SK-N-DZ (cell line): ENCODE measurements at regions not wholly inside any gene's neighbourhood (a gene's known extent, or its start where the extent isn't known, plus 50 kb on each side); places are given as distances from the start of the nearest gene placed in this dataset.
A peak's percentile ranks its signal among the peaks of the same experiment; 100 is the strongest.

Source experiments
- DNase-seq: peaks from one replicate; pipeline ENCODE4 v3.0.0-alpha.2; 2015; ENCODE audit warnings: low spot score

GRCh38 chr5:118687661-118688621, 300.4 kb downstream of the DTWD2 start:
- no peak for DNase-seq

- no peak for DNase-seq
These were observed 301.2 kb downstream of the DTWD2 start for GRCh38 chr5:118687100-118687499.

- DNase-seq: no peak
These were observed 306.7 kb downstream of the DTWD2 start for GRCh38 chr5:118681655-118682054.

GRCh38 chr5:118679264-118679940, 308.9 kb downstream of the DTWD2 start:
- DNase-seq: no peak

- DNase-seq: no peak
These were observed 309.6 kb downstream of the DTWD2 start for GRCh38 chr5:118678746-118679145.

GRCh38 chr5:118675247-118675646, 313.1 kb downstream of the DTWD2 start:
- no peak for DNase-seq

GRCh38 chr5:118657576-118657975, 330.8 kb downstream of the DTWD2 start:
- DNase-seq: no peak

GRCh38 chr5:118653872-118654271, 334.5 kb downstream of the DTWD2 start:
- no peak for DNase-seq

GRCh38 chr5:118653183-118653582, 335.2 kb downstream of the DTWD2 start:
- DNase-seq: no peak

GRCh38 chr5:118651002-118651401, 337.3 kb downstream of the DTWD2 start:
- no peak for DNase-seq

- DNase-seq: no peak
These were observed 340.8 kb downstream of the DTWD2 start for GRCh38 chr5:118647587-118647986.

GRCh38 chr5:118646917-118647316, 341.4 kb downstream of the DTWD2 start:
- no peak for DNase-seq

GRCh38 chr5:118637947-118638670, 350.2 kb downstream of the DTWD2 start:
- DNase-seq: no peak

GRCh38 chr5:118628660-118629354, 359.5 kb downstream of the DTWD2 start:
- DNase-seq: peak; percentile 36

- no peak for DNase-seq
These were observed 368.1 kb downstream of the DTWD2 start for GRCh38 chr5:118620233-118620632.

- no peak for DNase-seq
These were observed 368.5 kb downstream of the DTWD2 start for GRCh38 chr5:118619823-118620222.

GRCh38 chr5:118616281-118616680, 372.1 kb downstream of the DTWD2 start:
- no peak for DNase-seq

- DNase-seq: no peak
These were observed 373.5 kb downstream of the DTWD2 start for GRCh38 chr5:118614731-118615456.

GRCh38 chr5:118611332-118611945, 376.9 kb downstream of the DTWD2 start:
- DNase-seq: peak; percentile 9

- no peak for DNase-seq
These were observed 381.4 kb downstream of the DTWD2 start for GRCh38 chr5:118606940-118607339.
